C4-2B (cell line): ENCODE measurements at regions not wholly inside any gene's neighbourhood (a gene's known extent, or its start where the extent isn't known, plus 50 kb on each side); places are given as distances from the start of the nearest gene placed in this dataset.

Experiments
- CTCF ChIP-seq: fragments of 450-650 bp; conservative IDR thresholded peaks from 2 replicates; pipeline ENCODE4 v1.5.1; 2017; ENCODE audit warnings: mild to moderate bottlenecking
- ZFX ChIP-seq: fragments of 450-650 bp; IDR thresholded peaks from 2 replicates; pipeline ENCODE4 v1.6.1; 2017

DNA sequence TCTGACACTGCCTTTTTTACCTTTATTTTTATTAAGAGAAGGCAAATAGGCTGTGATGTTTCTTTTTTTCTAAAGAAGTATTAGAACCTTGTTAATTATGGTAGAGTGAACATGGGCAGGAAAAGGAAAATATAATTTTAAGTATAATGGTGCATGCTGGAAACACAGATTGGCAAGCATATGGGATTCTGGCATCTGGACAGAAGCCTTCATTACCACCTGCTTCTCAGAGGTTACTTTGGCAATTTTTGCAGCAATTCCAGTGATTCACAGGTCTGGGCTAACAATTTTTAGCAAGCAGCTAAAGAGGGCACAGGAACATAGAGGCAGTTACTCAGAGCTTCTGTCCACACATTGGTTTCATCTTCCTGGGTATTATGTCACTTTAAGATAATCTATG lies 258.3 kb downstream of the DIPK2A start:
- TF ChIP-seq CTCF: no peak
- no peak for TF ChIP-seq ZFX
